Colonic mucosa (tissue), 4 donors: ENCODE measurements at regions not wholly inside any gene's neighbourhood (a gene's known extent, or its start where the extent isn't known, plus 50 kb on each side); places are given as distances from the start of the nearest gene placed in this dataset.

ENCODE experiments used
- DNase-seq: peaks from one replicate; pipeline ENCODE4 v3.0.0-alpha.2; 2020
- H3K27ac ChIP-seq: fragments of 200-600 bp; one replicate; pipeline ENCODE4 v1.8.0; 2021
- H3K27me3 ChIP-seq: fragments of 200-600 bp; one replicate; pipeline ENCODE4 v1.8.0; 2021
- H3K36me3 ChIP-seq: fragments of 200-600 bp; one replicate; pipeline ENCODE4 v1.8.0; 2021
- H3K4me1 ChIP-seq: fragments of 200-600 bp; one replicate; pipeline ENCODE4 v1.8.0; 2021; ENCODE audit warnings: mild to moderate bottlenecking
- H3K4me3 ChIP-seq: fragments of 200-600 bp; one replicate; pipeline ENCODE4 v1.8.0; 2021
- H3K9ac ChIP-seq, 2 donors: one replicate each; pipeline ENCODE4 v1.7.0; 2013; ENCODE audit warnings: control low read depth in 2 of 2, low read depth in 2 of 2, low read length in 2 of 2
- H3K9me3 ChIP-seq: fragments of 200-600 bp; one replicate; pipeline ENCODE4 v1.8.0; 2021
- intact Hi-C: fragments of 100-400 bp; cut with DNase I; formaldehyde crosslinking; loops from one replicate; pipeline ENCODE4 v1.14.1; 2022
- TF ChIP-seq, protein P1 (sequence below): fragments of 200-600 bp; IDR thresholded peaks from one replicate; pipeline ENCODE4 v1.8.0; 2022; ENCODE audit warnings: antibody characterized with exemption, mild to moderate bottlenecking
- donor health status: healthy.
- donor health status: DM: no; HTN: no; CAD: no.
- donor health status: DM: no; HTN: no; CAD: no.

DNA sequence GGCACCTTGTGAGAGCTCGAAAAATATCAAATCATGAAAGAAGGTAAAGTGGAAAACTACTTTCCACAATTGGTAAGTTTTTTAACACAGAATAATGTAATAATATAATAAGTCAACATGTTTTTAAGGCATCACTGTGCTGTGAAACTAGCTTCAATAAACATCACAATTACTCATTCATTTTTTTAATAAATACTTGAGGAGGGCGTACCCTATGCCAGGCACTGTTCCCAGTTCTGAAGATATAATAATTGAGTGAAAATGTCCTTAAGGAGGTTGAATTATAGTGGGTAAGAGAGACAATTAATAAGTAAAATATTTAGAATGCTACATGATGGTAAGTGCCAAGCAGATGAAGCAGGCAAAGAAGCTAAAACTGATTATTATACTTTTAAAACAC is 381.4 kb downstream of the ELAVL2 start:
- Histone ChIP-seq H3K27ac (no peak overlapping the region), H3K4me1 (no peaks in the 10 kb centered on the region), H3K27me3 (no peaks in the 10 kb centered on the region), H3K9ac (no peak overlapping the region), H3K9me3 (no peaks in the 10 kb centered on the region), H3K36me3 (no peaks in the 10 kb centered on the region), H3K4me3 (no peak overlapping the region)
- no peak for DNase-seq
- intact Hi-C loops: no loop called here
- TF ChIP-seq, protein P1, sequence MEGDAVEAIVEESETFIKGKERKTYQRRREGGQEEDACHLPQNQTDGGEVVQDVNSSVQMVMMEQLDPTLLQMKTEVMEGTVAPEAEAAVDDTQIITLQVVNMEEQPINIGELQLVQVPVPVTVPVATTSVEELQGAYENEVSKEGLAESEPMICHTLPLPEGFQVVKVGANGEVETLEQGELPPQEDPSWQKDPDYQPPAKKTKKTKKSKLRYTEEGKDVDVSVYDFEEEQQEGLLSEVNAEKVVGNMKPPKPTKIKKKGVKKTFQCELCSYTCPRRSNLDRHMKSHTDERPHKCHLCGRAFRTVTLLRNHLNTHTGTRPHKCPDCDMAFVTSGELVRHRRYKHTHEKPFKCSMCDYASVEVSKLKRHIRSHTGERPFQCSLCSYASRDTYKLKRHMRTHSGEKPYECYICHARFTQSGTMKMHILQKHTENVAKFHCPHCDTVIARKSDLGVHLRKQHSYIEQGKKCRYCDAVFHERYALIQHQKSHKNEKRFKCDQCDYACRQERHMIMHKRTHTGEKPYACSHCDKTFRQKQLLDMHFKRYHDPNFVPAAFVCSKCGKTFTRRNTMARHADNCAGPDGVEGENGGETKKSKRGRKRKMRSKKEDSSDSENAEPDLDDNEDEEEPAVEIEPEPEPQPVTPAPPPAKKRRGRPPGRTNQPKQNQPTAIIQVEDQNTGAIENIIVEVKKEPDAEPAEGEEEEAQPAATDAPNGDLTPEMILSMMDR: no peak

DNA sequence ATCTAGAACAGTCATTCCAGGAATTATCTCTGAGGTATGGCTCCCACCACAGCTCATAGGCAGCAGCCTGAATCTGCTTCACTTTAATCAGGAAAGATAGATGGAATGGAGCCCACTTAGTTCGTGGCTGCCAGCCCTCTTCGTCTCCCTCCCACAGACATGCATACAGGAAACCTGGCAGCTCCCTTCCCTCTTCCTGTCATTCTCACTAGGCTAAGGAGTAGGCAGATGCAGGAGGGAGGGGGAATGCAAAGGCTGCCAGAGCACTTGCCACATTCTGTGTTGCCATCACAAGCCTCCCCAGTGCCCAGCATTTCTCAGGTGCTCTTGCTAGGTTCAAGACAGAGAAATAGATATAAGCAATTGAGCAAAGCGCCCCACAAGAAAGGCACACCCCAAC is 378.9 kb downstream of the ELAVL2 start:
- intact Hi-C loops: no loop called here
- Histone ChIP-seq H3K4me1 (no peaks in the 10 kb centered on the region), H3K9me3 (no peaks in the 10 kb centered on the region), H3K27ac (no peak overlapping the region), H3K4me3 (no peak overlapping the region), H3K27me3 (no peaks in the 10 kb centered on the region), H3K36me3 (no peaks in the 10 kb centered on the region), H3K9ac (no peak overlapping the region)
- TF ChIP-seq, protein P1: no peak
- DNase-seq: no peak

DNA sequence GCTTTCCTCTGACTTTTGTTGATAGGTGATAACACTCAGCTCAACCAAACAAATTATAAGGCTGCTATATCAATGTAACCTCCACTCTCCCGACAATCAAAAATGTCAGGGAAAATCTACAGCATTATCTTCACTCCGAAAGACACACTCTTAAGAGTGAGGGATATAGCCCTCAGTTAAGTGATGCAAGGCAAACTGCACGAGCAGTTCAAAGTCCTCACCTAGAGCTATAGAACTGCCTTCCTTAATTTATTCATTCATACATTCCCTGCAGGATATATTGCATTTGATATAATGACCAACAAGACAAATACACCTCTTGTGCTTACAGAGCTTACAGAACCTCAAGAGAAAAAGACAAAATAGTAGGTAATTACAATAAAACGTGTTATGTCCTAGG is 378.1 kb downstream of the ELAVL2 start:
- Histone ChIP-seq H3K36me3 (no peaks in the 10 kb centered on the region), H3K9ac (no peak overlapping the region), H3K27ac (no peak overlapping the region), H3K27me3 (no peaks in the 10 kb centered on the region), H3K9me3 (no peaks in the 10 kb centered on the region), H3K4me1 (no peaks in the 10 kb centered on the region), H3K4me3 (no peak overlapping the region)
- DNase-seq: no peak
- intact Hi-C loops: no loop called here
- TF ChIP-seq, protein P1: no peak

DNA sequence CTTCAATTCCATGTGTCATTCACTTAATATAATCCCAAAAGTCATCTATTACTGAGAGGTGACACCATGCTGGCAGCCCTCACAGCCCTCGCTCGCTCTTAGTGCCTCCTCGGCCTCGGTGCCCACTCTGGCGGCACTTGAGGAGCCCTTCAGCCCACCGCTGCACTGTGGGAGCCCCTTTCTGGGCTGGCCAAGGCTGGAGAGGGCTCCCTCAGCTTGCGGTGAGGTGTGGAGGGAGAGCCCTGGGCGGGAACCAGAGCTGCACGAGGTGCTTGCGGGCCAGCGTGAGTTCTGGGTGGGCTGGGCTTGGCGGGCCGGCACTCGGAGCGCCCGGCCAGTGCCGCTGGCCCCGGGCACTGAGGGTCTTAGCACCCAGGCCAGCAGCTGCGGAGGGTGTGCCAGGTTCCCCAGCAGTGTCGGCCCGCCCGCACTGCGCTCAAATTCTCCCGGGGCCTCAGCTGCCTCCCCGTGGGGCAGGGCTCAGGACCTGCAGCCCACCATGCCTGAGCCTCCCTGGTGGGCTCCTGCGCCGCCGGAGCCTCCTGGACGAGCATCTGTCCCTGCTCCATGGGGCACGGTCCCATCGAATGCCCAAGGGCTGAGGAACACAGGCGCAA is 374.1 kb downstream of the ELAVL2 start:
- Histone ChIP-seq H3K9ac (no peak overlapping the region), H3K4me3 (no peak overlapping the region), H3K4me1 (no peaks in the 10 kb centered on the region), H3K9me3 (no peaks in the 10 kb centered on the region), H3K27ac (no peak overlapping the region), H3K36me3 (no peaks in the 10 kb centered on the region), H3K27me3 (no peaks in the 10 kb centered on the region)
- no peak for DNase-seq
- intact Hi-C loops: no loop called here
- TF ChIP-seq, protein P1: no peak

DNA sequence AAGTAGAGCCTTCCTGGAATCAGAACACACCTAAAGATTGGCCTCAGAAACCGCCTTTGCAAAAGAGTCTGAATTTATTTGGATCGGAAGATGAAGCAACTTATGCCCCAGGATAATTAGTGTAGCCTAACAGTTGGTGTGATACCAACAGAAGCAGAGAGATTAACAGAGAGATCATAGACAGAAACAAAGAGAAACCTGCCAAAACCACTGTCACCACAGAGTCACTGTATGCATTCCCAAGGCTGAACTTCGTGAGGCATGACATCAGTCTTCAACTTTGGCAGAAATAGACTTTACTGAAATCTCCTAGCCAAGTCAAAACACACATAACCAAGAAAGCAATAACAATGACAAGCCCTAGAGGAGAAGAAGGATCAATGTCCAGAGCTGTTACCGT is 361.8 kb downstream of the ELAVL2 start:
- H3K9me3 ChIP-seq: no peaks in the 10 kb centered on the region
- H3K9ac ChIP-seq: no peak overlapping the region
- intact Hi-C loops: no loop called here
- DNase-seq: no peak
- H3K4me1 ChIP-seq: no peaks in the 10 kb centered on the region
- TF ChIP-seq, protein P1: no peak
- H3K4me3 ChIP-seq: no peak overlapping the region
- H3K36me3 ChIP-seq: no peaks in the 10 kb centered on the region
- no peaks in the 10 kb centered on the region for H3K27me3 ChIP-seq
- no peak overlapping the region for H3K27ac ChIP-seq
